RPMI7951 (cell line): ENCODE measurements at regions not wholly inside any gene's neighbourhood (a gene's known extent, or its start where the extent isn't known, plus 50 kb on each side); places are given as distances from the start of the nearest gene placed in this dataset.
"Not testable (repeated sequence)": the region's sequence is repeated elsewhere in the genome, so short reads cannot be mapped to it uniquely, and the experiment has no call there.

ENCODE experiments used
- DNase-seq: peaks from one replicate; pipeline ENCODE4 v3.0.0-alpha.2; 2012; ENCODE audit warnings: low read depth

GRCh38 chrX:26873736-26874135, 589.4 kb downstream of the PPP4R3C start:
- DNase-seq: no peak

- DNase-seq: no peak
These were observed 591.2 kb downstream of the PPP4R3C start for GRCh38 chrX:26871967-26872366.

GRCh38 chrX:26851981-26852380, 611.2 kb downstream of the PPP4R3C start:
- no peak for DNase-seq

- no peak for DNase-seq
These were observed 614.6 kb downstream of the PPP4R3C start for GRCh38 chrX:26848511-26848910.

GRCh38 chrX:26845056-26845455, 618.1 kb downstream of the PPP4R3C start:
- no peak for DNase-seq

GRCh38 chrX:26822448-26822847, 606.5 kb downstream of the MAGEB5 start:
- no peak for DNase-seq

- no peak for DNase-seq
These were observed 573.8 kb downstream of the MAGEB5 start for GRCh38 chrX:26789751-26790150.

- no peak for DNase-seq
These were observed 572.5 kb downstream of the MAGEB5 start for GRCh38 chrX:26788402-26788998.

- peak; percentile 0 for DNase-seq
These were observed 567.7 kb downstream of the MAGEB5 start for GRCh38 chrX:26783512-26784225.

GRCh38 chrX:26778320-26778888, 562.4 kb downstream of the MAGEB5 start:
- DNase-seq: no peak

GRCh38 chrX:26762253-26762652, 546.3 kb downstream of the MAGEB5 start:
- no peak for DNase-seq

- DNase-seq: not testable (repeated sequence)
These were observed 539.8 kb downstream of the MAGEB5 start for GRCh38 chrX:26755760-26756159.

- no peak for DNase-seq
These were observed 531.9 kb downstream of the MAGEB5 start for GRCh38 chrX:26747877-26748276.

- DNase-seq: no peak
These were observed 506.9 kb downstream of the MAGEB5 start for GRCh38 chrX:26722666-26723428.

GRCh38 chrX:26672571-26672970, 456.6 kb downstream of the MAGEB5 start:
- DNase-seq: no peak

GRCh38 chrX:26670521-26670920, 454.6 kb downstream of the MAGEB5 start:
- no peak for DNase-seq

GRCh38 chrX:26664919-26665318, 448.9 kb downstream of the MAGEB5 start:
- DNase-seq: no peak

- no peak for DNase-seq
These were observed 437.1 kb downstream of the MAGEB5 start for GRCh38 chrX:26653050-26653449.

GRCh38 chrX:26651755-26652154, 435.8 kb downstream of the MAGEB5 start:
- no peak for DNase-seq

GRCh38 chrX:26649534-26649933, 433.6 kb downstream of the MAGEB5 start:
- peak; percentile 5 for DNase-seq

- no peak for DNase-seq
These were observed 415.4 kb downstream of the MAGEB5 start for GRCh38 chrX:26631385-26631784.

- no peak for DNase-seq
These were observed 398.0 kb downstream of the MAGEB5 start for GRCh38 chrX:26613956-26614355.

- no peak for DNase-seq
These were observed 391.0 kb downstream of the MAGEB5 start for GRCh38 chrX:26606971-26607370.
